ENCODE measurements at regions not wholly inside any gene's neighbourhood (a gene's known extent, or its start where the extent isn't known, plus 50 kb on each side); places are given as distances from the start of the nearest gene placed in this dataset.

DNA sequence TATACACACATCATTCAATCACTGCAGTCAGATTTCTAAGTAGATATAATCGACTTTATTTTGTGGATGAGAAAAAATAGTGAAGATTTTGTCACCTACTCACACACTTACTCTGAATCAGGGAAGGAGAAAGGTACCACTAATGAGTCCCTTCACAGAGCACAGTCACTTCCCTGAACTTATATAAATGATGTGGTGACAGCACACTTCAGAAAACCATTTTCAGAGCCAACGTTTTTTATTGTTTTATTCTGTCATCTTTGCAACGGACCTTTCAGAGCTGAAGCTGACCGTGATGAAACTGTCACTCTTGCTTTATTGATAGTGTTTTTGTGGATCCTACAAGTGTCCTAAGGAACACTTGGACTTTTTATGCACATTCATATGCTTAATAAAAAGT lies 956.6 kb downstream of the SQOR start:
- no peak for DNase-seq (ENCODE audit: low spot score, unreplicated experiment)
- no peak overlapping the region for H3K4me3 Mint-ChIP-seq (ENCODE audit: low read depth)
- H3K27ac Mint-ChIP-seq: no peak overlapping the region
- no peaks in the 10 kb centered on the region for H3K36me3 Mint-ChIP-seq (ENCODE audit: insufficient read depth)
- no peaks in the 10 kb centered on the region for H3K27me3 Mint-ChIP-seq
- TF ChIP-seq, protein P1, sequence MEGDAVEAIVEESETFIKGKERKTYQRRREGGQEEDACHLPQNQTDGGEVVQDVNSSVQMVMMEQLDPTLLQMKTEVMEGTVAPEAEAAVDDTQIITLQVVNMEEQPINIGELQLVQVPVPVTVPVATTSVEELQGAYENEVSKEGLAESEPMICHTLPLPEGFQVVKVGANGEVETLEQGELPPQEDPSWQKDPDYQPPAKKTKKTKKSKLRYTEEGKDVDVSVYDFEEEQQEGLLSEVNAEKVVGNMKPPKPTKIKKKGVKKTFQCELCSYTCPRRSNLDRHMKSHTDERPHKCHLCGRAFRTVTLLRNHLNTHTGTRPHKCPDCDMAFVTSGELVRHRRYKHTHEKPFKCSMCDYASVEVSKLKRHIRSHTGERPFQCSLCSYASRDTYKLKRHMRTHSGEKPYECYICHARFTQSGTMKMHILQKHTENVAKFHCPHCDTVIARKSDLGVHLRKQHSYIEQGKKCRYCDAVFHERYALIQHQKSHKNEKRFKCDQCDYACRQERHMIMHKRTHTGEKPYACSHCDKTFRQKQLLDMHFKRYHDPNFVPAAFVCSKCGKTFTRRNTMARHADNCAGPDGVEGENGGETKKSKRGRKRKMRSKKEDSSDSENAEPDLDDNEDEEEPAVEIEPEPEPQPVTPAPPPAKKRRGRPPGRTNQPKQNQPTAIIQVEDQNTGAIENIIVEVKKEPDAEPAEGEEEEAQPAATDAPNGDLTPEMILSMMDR (IDR thresholded peaks at IDR 0.05; ENCODE audit: unreplicated experiment): no peak
- H3K4me1 Mint-ChIP-seq (ENCODE audit: low read depth): no peaks in the 10 kb centered on the region
- H3K9me3 Mint-ChIP-seq (ENCODE audit: low read depth): peaks cover 6% of the 10 kb centered on the region

DNA sequence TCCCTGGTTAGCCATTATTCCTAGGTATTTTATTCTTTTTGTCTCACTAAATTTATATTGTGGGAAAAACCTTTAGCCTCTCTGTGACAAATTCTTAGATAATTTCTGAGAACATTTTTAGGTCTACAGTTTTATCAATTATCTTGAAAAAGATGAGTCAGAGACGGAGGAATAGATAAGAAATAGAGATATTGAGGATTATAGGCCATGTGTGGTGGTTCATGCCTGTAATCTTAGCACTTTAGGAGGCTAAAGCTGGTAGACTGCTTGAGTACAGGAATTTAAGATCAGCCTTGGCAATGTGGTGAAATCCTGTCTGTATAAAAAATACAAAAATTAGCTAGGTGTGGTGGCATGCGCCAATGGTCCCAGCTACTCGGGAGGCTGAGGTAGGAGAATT lies 960.2 kb downstream of the SQOR start:
- H3K4me3 Mint-ChIP-seq (ENCODE audit: low read depth): no peak overlapping the region
- peaks cover 2% of the 10 kb centered on the region for H3K4me1 Mint-ChIP-seq (ENCODE audit: low read depth)
- H3K36me3 Mint-ChIP-seq (ENCODE audit: insufficient read depth): no peaks in the 10 kb centered on the region
- H3K27ac Mint-ChIP-seq: no peak overlapping the region
- H3K9me3 Mint-ChIP-seq (ENCODE audit: low read depth): peaks cover 5% of the 10 kb centered on the region
- TF ChIP-seq, protein P1 (IDR thresholded peaks at IDR 0.05; ENCODE audit: unreplicated experiment): no peak
- no peaks in the 10 kb centered on the region for H3K27me3 Mint-ChIP-seq
- DNase-seq (ENCODE audit: low spot score, unreplicated experiment): no peak

DNA sequence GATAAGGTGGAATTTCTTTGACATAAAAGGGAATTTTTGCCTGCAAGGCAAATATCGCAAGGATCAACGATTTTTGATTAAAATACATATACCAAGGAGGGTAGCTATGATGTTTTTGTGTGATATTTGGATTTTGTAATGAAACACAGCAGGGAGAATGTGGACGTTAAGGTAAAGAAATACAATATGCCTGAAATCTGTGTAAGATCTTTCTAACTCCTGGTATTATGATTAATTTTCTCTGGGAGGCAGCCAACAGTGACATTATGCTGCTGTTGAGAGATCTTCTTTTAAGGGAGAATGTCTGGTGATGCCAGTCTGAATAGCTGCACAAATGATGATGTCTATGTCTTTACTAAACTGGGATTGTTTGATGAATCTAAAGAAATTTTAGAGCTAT lies 972.2 kb downstream of the SQOR start:
- no peak overlapping the region for H3K27ac Mint-ChIP-seq
- DNase-seq (ENCODE audit: low spot score, unreplicated experiment): no peak
- H3K4me1 Mint-ChIP-seq (ENCODE audit: low read depth): no peaks in the 10 kb centered on the region

DNA sequence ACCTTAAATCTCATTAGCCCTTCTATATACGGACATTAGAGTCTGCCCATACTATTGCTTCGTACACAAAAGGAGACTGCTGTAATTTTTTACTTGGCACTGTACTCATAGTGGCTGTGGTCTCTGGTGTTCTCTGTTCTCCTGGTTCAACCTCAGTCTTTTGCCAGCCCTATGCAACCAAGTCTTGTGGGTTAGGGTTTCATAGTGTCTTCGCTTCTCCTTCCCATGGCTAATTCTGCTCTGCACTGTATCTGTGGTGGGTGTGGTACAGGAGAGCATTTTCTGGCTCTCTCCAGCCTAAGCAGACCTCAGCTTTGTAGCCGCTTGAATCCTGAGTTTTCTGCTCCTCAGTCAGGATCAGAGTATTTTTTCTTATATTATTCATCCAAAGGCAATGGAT lies 981.2 kb downstream of the SQOR start:
- Mint-ChIP-seq H3K27me3 (no peaks in the 10 kb centered on the region), H3K27ac (no peak overlapping the region), H3K36me3 (ENCODE audit: insufficient read depth) (no peaks in the 10 kb centered on the region), H3K4me3 (ENCODE audit: low read depth) (no peak overlapping the region), H3K9me3 (ENCODE audit: low read depth) (no peaks in the 10 kb centered on the region), H3K4me1 (ENCODE audit: low read depth) (no peaks in the 10 kb centered on the region)
- TF ChIP-seq, protein P1 (IDR thresholded peaks at IDR 0.05; ENCODE audit: unreplicated experiment): no peak
- no peak for DNase-seq (ENCODE audit: low spot score, unreplicated experiment)

More for the DNA sequence above, 972.2 kb downstream of the SQOR start:
- Mint-ChIP-seq H3K36me3 (ENCODE audit: insufficient read depth) (no peaks in the 10 kb centered on the region), H3K9me3 (ENCODE audit: low read depth) (no peaks in the 10 kb centered on the region), H3K27me3 (no peaks in the 10 kb centered on the region), H3K4me3 (ENCODE audit: low read depth) (no peak overlapping the region)
- TF ChIP-seq, protein P1 (IDR thresholded peaks at IDR 0.05; ENCODE audit: unreplicated experiment): no peak

DNA sequence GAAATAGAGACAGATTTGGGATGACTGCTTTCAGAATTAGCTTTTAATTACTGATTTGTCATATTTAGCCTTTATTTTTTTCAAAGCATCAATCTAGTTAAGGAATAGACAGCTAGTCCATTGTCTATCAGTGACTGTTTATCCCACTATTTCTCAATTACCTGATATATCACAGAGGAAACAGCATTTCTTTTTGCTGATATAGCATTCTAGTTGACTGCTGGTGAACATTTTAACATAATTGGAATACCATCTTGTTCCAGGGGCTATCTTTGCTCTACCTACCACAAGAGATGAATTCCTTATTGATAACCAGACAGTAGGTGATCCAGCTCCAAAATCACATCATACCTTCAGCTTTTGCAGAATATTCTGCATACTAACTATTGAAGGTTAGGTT lies 982.7 kb downstream of the SQOR start:
- DNase-seq (ENCODE audit: low spot score, unreplicated experiment): no peak
- Mint-ChIP-seq H3K27me3 (no peaks in the 10 kb centered on the region), H3K4me3 (ENCODE audit: low read depth) (no peak overlapping the region), H3K36me3 (ENCODE audit: insufficient read depth) (no peaks in the 10 kb centered on the region), H3K27ac (no peak overlapping the region), H3K4me1 (ENCODE audit: low read depth) (no peaks in the 10 kb centered on the region), H3K9me3 (ENCODE audit: low read depth) (no peaks in the 10 kb centered on the region)
- TF ChIP-seq, protein P1 (IDR thresholded peaks at IDR 0.05; ENCODE audit: unreplicated experiment): no peak

Measured in progenitor cell of endocrine pancreas (in vitro differentiated cells).